Smooth muscle cell of the brain vasculature (primary cell): ENCODE measurements at regions not wholly inside any gene's neighbourhood (a gene's known extent, or its start where the extent isn't known, plus 50 kb on each side); places are given as distances from the start of the nearest gene placed in this dataset.
"Not testable (repeated sequence)": the region's sequence is repeated elsewhere in the genome, so short reads cannot be mapped to it uniquely, and the experiment has no call there.

ENCODE experiments used
- DNase-seq: peaks from one replicate; pipeline ENCODE4 v3.0.0-alpha.2; 2012; ENCODE audit warnings: low read depth, low spot score

- no peak for DNase-seq
Measured at GRCh38 chr6:7000825-7001777, 106.7 kb upstream of the RREB1 start.

GRCh38 chr6:7003041-7003440 lies 104.7 kb upstream of the RREB1 start:
- DNase-seq, result no peak

GRCh38 chr6:7004581-7005297 lies 103.0 kb upstream of the RREB1 start:
- no peak for DNase-seq

- DNase-seq, result no peak
Measured at GRCh38 chr6:7006515-7007191, 101.1 kb upstream of the RREB1 start.

- no peak for DNase-seq
Measured at GRCh38 chr6:7008451-7008988, 99.2 kb upstream of the RREB1 start.

- no peak for DNase-seq
Measured at GRCh38 chr6:7016226-7016625, 91.5 kb upstream of the RREB1 start.

GRCh38 chr6:7021301-7021700 lies 86.5 kb upstream of the RREB1 start:
- DNase-seq, result no peak

- no peak for DNase-seq
Measured at GRCh38 chr6:7025861-7026260, 81.9 kb upstream of the RREB1 start.

- not testable (repeated sequence) for DNase-seq
Measured at GRCh38 chr6:7028963-7029362, 78.8 kb upstream of the RREB1 start.

GRCh38 chr6:7030968-7031367 lies 76.8 kb upstream of the RREB1 start:
- not testable (repeated sequence) for DNase-seq

GRCh38 chr6:7033202-7033601 lies 74.6 kb upstream of the RREB1 start:
- DNase-seq, result no peak

- no peak for DNase-seq
Measured at GRCh38 chr6:7034055-7034454, 73.7 kb upstream of the RREB1 start.

GRCh38 chr6:7035837-7036249 lies 71.9 kb upstream of the RREB1 start:
- DNase-seq, result no peak

GRCh38 chr6:7041511-7042026 lies 66.2 kb upstream of the RREB1 start:
- DNase-seq, result no peak

- DNase-seq, result no peak
Measured at GRCh38 chr6:7042056-7042653, 65.6 kb upstream of the RREB1 start.

GRCh38 chr6:7042654-7043545 lies 64.9 kb upstream of the RREB1 start:
- DNase-seq, result no peak

- no peak for DNase-seq
Measured at GRCh38 chr6:7045331-7045730, 62.4 kb upstream of the RREB1 start.

- no peak for DNase-seq
Measured at GRCh38 chr6:7045746-7046145, 62.0 kb upstream of the RREB1 start.

- no peak for DNase-seq
Measured at GRCh38 chr6:7047128-7047527, 60.6 kb upstream of the RREB1 start.

GRCh38 chr6:7047966-7048365 lies 59.8 kb upstream of the RREB1 start:
- no peak for DNase-seq
